ENCODE measurements at regions not wholly inside any gene's neighbourhood (a gene's known extent, or its start where the extent isn't known, plus 50 kb on each side); places are given as distances from the start of the nearest gene placed in this dataset.

GRCh38 chr4:91751961-91752360 is 551.8 kb upstream of the GRID2 start:
- Histone ChIP-seq H3K27ac (ENCODE audit: low read depth in 1 of 2, low read length in 2 of 2) (no peak overlapping the region), H3K9me3 (ENCODE audit: control insufficient read depth in 1 of 2, insufficient read depth in 1 of 2, low read length in 2 of 2) (peaks cover 4 to 6% of the 10 kb centered on the region in 2 experiments), H3K27me3 (ENCODE audit: control insufficient read depth in 1 of 2, insufficient read depth in 2 of 2, low read length in 2 of 2) (no peaks in the 10 kb centered on the region), H3K4me3 (ENCODE audit: low read length) (no peak overlapping the region), H3K4me1 (ENCODE audit: insufficient read depth, low read length) (no peaks in the 10 kb centered on the region), H3K36me3 (ENCODE audit: insufficient read depth, low read length) (no peaks in the 10 kb centered on the region)
- ChIA-PET CTCF (no interaction called here), POLR2A (no interaction called here)
- Mint-ChIP-seq H3K9me3 (peaks cover 9% of the 10 kb centered on the region), H3K4me3 (no peak overlapping the region), H3K27ac (no peak overlapping the region), H3K27me3 (no peaks in the 10 kb centered on the region), H3K36me3 (ENCODE audit: low read depth) (no peaks in the 10 kb centered on the region), H3K4me1 (ENCODE audit: low read depth) (no peaks in the 10 kb centered on the region)
- intact Hi-C loops (cut with DNase I, micrococcal nuclease), result no loop called here
- ATAC-seq (ENCODE audit: poor library complexity), result no peak
- TF ChIP-seq CTCF (IDR thresholded peaks at IDR 0.05), result no peak
- no peak for DNase-seq

- no peak for TF ChIP-seq CTCF (IDR thresholded peaks at IDR 0.05)
- H3K27me3 ChIP-seq (ENCODE audit: control insufficient read depth in 1 of 2, insufficient read depth in 2 of 2, low read length in 2 of 2), result no peaks in the 10 kb centered on the region
- H3K9me3 ChIP-seq (ENCODE audit: control insufficient read depth in 1 of 2, insufficient read depth in 1 of 2, low read length in 2 of 2), result peaks cover 0 to 6% of the 10 kb centered on the region in 2 experiments
- H3K36me3 Mint-ChIP-seq (ENCODE audit: low read depth), result no peaks in the 10 kb centered on the region
- no peak overlapping the region for H3K27ac ChIP-seq (ENCODE audit: low read depth in 1 of 2, low read length in 2 of 2)
- no peaks in the 10 kb centered on the region for H3K4me1 Mint-ChIP-seq (ENCODE audit: low read depth)
- peaks cover 12% of the 10 kb centered on the region for H3K9me3 Mint-ChIP-seq
- POLR2A ChIA-PET, result no interaction called here
- H3K27ac Mint-ChIP-seq, result no peak overlapping the region
- intact Hi-C loops (cut with DNase I, micrococcal nuclease), result no loop called here
- ATAC-seq (ENCODE audit: poor library complexity) (no peak), DNase-seq (no peak)
- H3K4me3 ChIP-seq (ENCODE audit: low read length), result no peak overlapping the region
- no peaks in the 10 kb centered on the region for H3K36me3 ChIP-seq (ENCODE audit: insufficient read depth, low read length)
- CTCF ChIA-PET, result no interaction called here
- H3K4me3 Mint-ChIP-seq, result no peak overlapping the region
- no peaks in the 10 kb centered on the region for H3K27me3 Mint-ChIP-seq
- H3K4me1 ChIP-seq (ENCODE audit: insufficient read depth, low read length), result no peaks in the 10 kb centered on the region
Measured at GRCh38 chr4:91754716-91755115, 549.0 kb upstream of the GRID2 start.

- H3K4me3 Mint-ChIP-seq, result no peak overlapping the region
- no peaks in the 10 kb centered on the region for H3K36me3 ChIP-seq (ENCODE audit: insufficient read depth, low read length)
- peaks cover 0 to 6% of the 10 kb centered on the region in 2 experiments for H3K9me3 ChIP-seq (ENCODE audit: control insufficient read depth in 1 of 2, insufficient read depth in 1 of 2, low read length in 2 of 2)
- H3K36me3 Mint-ChIP-seq (ENCODE audit: low read depth), result no peaks in the 10 kb centered on the region
- no peaks in the 10 kb centered on the region for H3K27me3 ChIP-seq (ENCODE audit: control insufficient read depth in 1 of 2, insufficient read depth in 2 of 2, low read length in 2 of 2)
- H3K4me1 ChIP-seq (ENCODE audit: insufficient read depth, low read length), result no peaks in the 10 kb centered on the region
- DNase-seq (no peak), ATAC-seq (ENCODE audit: poor library complexity) (no peak)
- ChIA-PET CTCF (no interaction called here), POLR2A (no interaction called here)
- TF ChIP-seq CTCF (IDR thresholded peaks at IDR 0.05), result no peak
- peaks cover 15% of the 10 kb centered on the region for H3K9me3 Mint-ChIP-seq
- H3K27ac ChIP-seq (ENCODE audit: low read depth in 1 of 2, low read length in 2 of 2), result no peak overlapping the region
- no peaks in the 10 kb centered on the region for H3K27me3 Mint-ChIP-seq
- intact Hi-C loops (cut with DNase I, micrococcal nuclease), result no loop called here
- H3K27ac Mint-ChIP-seq, result no peak overlapping the region
- H3K4me1 Mint-ChIP-seq (ENCODE audit: low read depth), result no peaks in the 10 kb centered on the region
- H3K4me3 ChIP-seq (ENCODE audit: low read length), result no peak overlapping the region
Measured at GRCh38 chr4:91758487-91758886, 545.3 kb upstream of the GRID2 start.

Measured in CD4-positive, alpha-beta T cell (primary cell).